WTC11 (cell line): ENCODE measurements at regions not wholly inside any gene's neighbourhood (a gene's known extent, or its start where the extent isn't known, plus 50 kb on each side); places are given as distances from the start of the nearest gene placed in this dataset.

Source experiments
- ATAC-seq: fragments of 200-7000 bp; cut with Tn5 transposase; 2 replicates; pipeline ENCODE4 v1.10.0; 2021; ENCODE audit warnings: mild to moderate bottlenecking, moderate library complexity
- CTCF ChIA-PET: fragments of 300-600 bp; sonication (Branson Sonifier 250); formaldehyde crosslinking; loops from one replicate; lab custom pipeline; 2021; ENCODE audit warnings: antibody characterized with exemption; lab: Charles Lee
- POLR2A ChIA-PET: fragments of 350-600 bp; sonication (Branson Sonifier 250); formaldehyde crosslinking; loops from one replicate; lab custom pipeline; 2021; ENCODE audit warnings: antibody characterized with exemption; lab: Charles Lee
- DNase-seq: peaks from one replicate; pipeline ENCODE4 v3.0.0; 2021; ENCODE audit warnings: low spot score
- H3K27ac Mint-ChIP-seq: 2 replicates; pipeline ENCODE4 v1.8.0; 2021; ENCODE audit warnings: mixed read lengths
- H3K27me3 Mint-ChIP-seq: 2 replicates; pipeline ENCODE4 v1.8.0; 2021; ENCODE audit warnings: low read depth, mild to moderate bottlenecking, moderate library complexity, mixed read lengths
- H3K36me3 Mint-ChIP-seq: 2 replicates; pipeline ENCODE4 v1.8.0; 2021; ENCODE audit warnings: mixed read lengths
- H3K4me1 Mint-ChIP-seq: 2 replicates; pipeline ENCODE4 v1.8.0; 2022; ENCODE audit warnings: mixed read lengths
- H3K4me3 Mint-ChIP-seq: 2 replicates; pipeline ENCODE4 v1.8.0; 2021; ENCODE audit warnings: mild to moderate bottlenecking, moderate library complexity, mixed read lengths
- H3K9me3 Mint-ChIP-seq: 2 replicates; pipeline ENCODE4 v1.8.0; 2021; ENCODE audit warnings: mixed read lengths
- CBFB ChIP-seq: sonication (generic); formaldehyde crosslinking; IDR thresholded peaks from 2 replicates; pipeline ENCODE4 v1.8.1; 2022; ENCODE audit warnings: mild to moderate bottlenecking, low read depth, missing genetic modification reagents
- CTCF ChIP-seq: fragments of 200-600 bp; IDR thresholded peaks from 2 replicates; pipeline ENCODE4 v1.8.0; 2022; ENCODE audit warnings: antibody characterized with exemption
- ETV6 ChIP-seq: sonication (generic); formaldehyde crosslinking; IDR thresholded peaks from 2 replicates; pipeline ENCODE4 v1.8.1; 2022; ENCODE audit warnings: mild to moderate bottlenecking, missing genetic modification reagents
- GRHL2 ChIP-seq: fragments of 250-450 bp; sonication (Bioruptor Pico); IDR thresholded peaks from 2 replicates; pipeline ENCODE4 v1.8.0; 2022; ENCODE audit warnings: mild to moderate bottlenecking, moderate library complexity; ENCODE audit not compliant: insufficient replicate concordance, severe bottlenecking
- GTF2I ChIP-seq: fragments of 250-450 bp; sonication (Bioruptor Pico); conservative IDR thresholded peaks from 2 replicates; pipeline ENCODE4 v1.4.0; 2021; ENCODE audit warnings: mild to moderate bottlenecking
- JAZF1 ChIP-seq: fragments of 250-450 bp; sonication (Bioruptor Pico); IDR thresholded peaks from 2 replicates; pipeline ENCODE4 v1.9.0; 2021; ENCODE audit warnings: moderate library complexity, mild to moderate bottlenecking, inconsistent platforms
- JUN ChIP-seq: sonication (generic); formaldehyde crosslinking; IDR thresholded peaks from 2 replicates; pipeline ENCODE4 v1.8.0; 2023; ENCODE audit warnings: mild to moderate bottlenecking, missing genetic modification reagents
- NR2C2 ChIP-seq: sonication (generic); formaldehyde crosslinking; IDR thresholded peaks from 2 replicates; pipeline ENCODE4 v1.8.0; 2022; ENCODE audit warnings: mild to moderate bottlenecking, missing genetic modification reagents
- PRRX2 ChIP-seq: fragments of 250-450 bp; sonication (Bioruptor Pico); IDR thresholded peaks from 2 replicates; pipeline ENCODE4 v1.8.0; 2021; ENCODE audit warnings: mild to moderate bottlenecking
- RORB ChIP-seq: fragments of 250-450 bp; sonication (Bioruptor Pico); IDR thresholded peaks from 2 replicates; pipeline ENCODE4 v1.9.0; 2021; ENCODE audit warnings: mild to moderate bottlenecking
- SOX15 ChIP-seq: fragments of 250-450 bp; sonication (Bioruptor Pico); IDR thresholded peaks from 2 replicates; pipeline ENCODE4 v1.9.0; 2021; ENCODE audit warnings: mild to moderate bottlenecking
- SP1 ChIP-seq: sonication (generic); formaldehyde crosslinking; conservative IDR thresholded peaks from 2 replicates; pipeline ENCODE4 v1.8.1; 2022; ENCODE audit warnings: missing genetic modification reagents
- TEAD4 ChIP-seq: sonication (generic); formaldehyde crosslinking; IDR thresholded peaks from 2 replicates; pipeline ENCODE4 v1.8.0; 2022; ENCODE audit warnings: mild to moderate bottlenecking, missing genetic modification reagents
- TP53 ChIP-seq: sonication (generic); formaldehyde crosslinking; IDR thresholded peaks from 2 replicates; pipeline ENCODE4 v1.8.1; 2023; ENCODE audit warnings: mild to moderate bottlenecking, missing genetic modification reagents
- USF1 ChIP-seq: sonication (generic); formaldehyde crosslinking; IDR thresholded peaks from 2 replicates; pipeline ENCODE4 v1.8.0; 2022; ENCODE audit warnings: mild to moderate bottlenecking, missing genetic modification reagents
- ZBTB21 ChIP-seq: sonication (generic); formaldehyde crosslinking; IDR thresholded peaks from 2 replicates; pipeline ENCODE4 v1.8.1; 2023; ENCODE audit warnings: mild to moderate bottlenecking, missing genetic modification reagents, borderline replicate concordance
- ZNF121 ChIP-seq: sonication (generic); formaldehyde crosslinking; IDR thresholded peaks from 2 replicates; pipeline ENCODE4 v1.8.0; 2023; ENCODE audit warnings: missing genetic modification reagents
- ZNF219 ChIP-seq: sonication (generic); formaldehyde crosslinking; IDR thresholded peaks from 2 replicates; pipeline ENCODE4 v1.8.0; 2023; ENCODE audit warnings: missing genetic modification reagents, mild to moderate bottlenecking, borderline replicate concordance
- ZNF263 ChIP-seq: sonication (generic); formaldehyde crosslinking; IDR thresholded peaks from 2 replicates; pipeline ENCODE4 v1.8.1; 2022; ENCODE audit warnings: low read depth, mild to moderate bottlenecking, moderate library complexity, missing genetic modification reagents
- ZNF423 ChIP-seq: fragments of 250-450 bp; sonication (Bioruptor Pico); IDR thresholded peaks from 2 replicates; pipeline ENCODE4 v2.1.2; 2022; ENCODE audit warnings: mild to moderate bottlenecking, moderate library complexity
- ZNF425 ChIP-seq: fragments of 250-450 bp; sonication (Bioruptor Pico); conservative IDR thresholded peaks from 2 replicates; pipeline ENCODE4 v1.9.0; 2021; ENCODE audit warnings: mild to moderate bottlenecking
- ZNF532 ChIP-seq: fragments of 250-450 bp; sonication (Bioruptor Pico); IDR thresholded peaks from 2 replicates; pipeline ENCODE4 v1.9.0; 2021; ENCODE audit warnings: mild to moderate bottlenecking, borderline replicate concordance
- ZNF671 ChIP-seq: fragments of 250-450 bp; sonication (Bioruptor Pico); IDR thresholded peaks from 2 replicates; pipeline ENCODE4 v1.8.0; 2021; ENCODE audit warnings: mild to moderate bottlenecking

- TF ChIP-seq ZNF532 (CRISPR knock-in tag) (no peak), TP53 (CRISPR knock-in tag) (no peak), GTF2I (CRISPR knock-in tag) (no peak), ZNF263 (no peak), ZNF423 (CRISPR knock-in tag) (no peak)
Observed at GRCh38 chr1:232883992-232884661, 66.3 kb upstream of the NTPCR start (continued).

- ATAC-seq (no peak), DNase-seq (no peak)
- no peak overlapping the region for H3K4me3 Mint-ChIP-seq
- H3K27ac Mint-ChIP-seq = no peak overlapping the region
- H3K36me3 Mint-ChIP-seq = no peaks in the 10 kb centered on the region
- H3K4me1 Mint-ChIP-seq = 0 out of 2 replicates have a peak, but pooled peaks cover 3% of the 10 kb centered on the region
- POLR2A ChIA-PET = no interaction called here
- CTCF ChIA-PET = no interaction called here
- no peaks in the 10 kb centered on the region for H3K9me3 Mint-ChIP-seq
- H3K27me3 Mint-ChIP-seq = peaks cover 3% of the 10 kb centered on the region; the same call in 1 of the 2 replicates
- TF ChIP-seq ZNF425 (no peak), ZNF263 (no peak), RORB (CRISPR knock-in tag) (no peak), JAZF1 (no peak), JUN (CRISPR knock-in tag) (no peak)
Observed at GRCh38 chr1:232886271-232886670, 64.1 kb upstream of the NTPCR start.

- 0 out of 2 replicates have a peak, but pooled peaks cover 3% of the 10 kb centered on the region for H3K4me1 Mint-ChIP-seq
- POLR2A ChIA-PET = interaction anchor here (0.8 kb wide), 1 partner anchor 42 kb away, joined by 3 read pairs; no protein-coding TSS in a partner anchor
- no peak overlapping the region for H3K4me3 Mint-ChIP-seq
- TF ChIP-seq JAZF1 (no peak), ZNF219 (CRISPR knock-in tag) (no peak), TEAD4 (CRISPR knock-in tag) (no peak), ZBTB21 (CRISPR knock-in tag) (no peak)
- H3K27ac Mint-ChIP-seq = no peak overlapping the region
- peaks cover 16% of the 10 kb centered on the region for H3K36me3 Mint-ChIP-seq
- H3K27me3 Mint-ChIP-seq = peaks cover 3% of the 10 kb centered on the region; the same call in 1 of the 2 replicates
- no peak for ATAC-seq
- DNase-seq = no peak
- CTCF ChIA-PET = interaction anchor here (0.7 to 2.6 kb wide), 2 partner anchors 10 to 263 kb away, joined by 3 to 6 read pairs; no protein-coding TSS in a partner anchor
- H3K9me3 Mint-ChIP-seq = peaks cover 30% of the 10 kb centered on the region
Observed at GRCh38 chr1:232890340-232890943, 60.0 kb upstream of the NTPCR start.

- H3K36me3 Mint-ChIP-seq = peaks cover 16% of the 10 kb centered on the region
- peaks cover 32% of the 10 kb centered on the region for H3K9me3 Mint-ChIP-seq
- ATAC-seq (no peak), DNase-seq (no peak)
- H3K27me3 Mint-ChIP-seq = no peaks in the 10 kb centered on the region; the same call in 1 of the 2 replicates
- ChIA-PET POLR2A (interaction anchor here (0.8 kb wide), 1 partner anchor 43 kb away, joined by 3 read pairs; no protein-coding TSS in a partner anchor), CTCF (interaction anchor here (0.7 to 2.6 kb wide), 2 partner anchors 11 to 264 kb away, joined by 3 to 6 read pairs; no protein-coding TSS in a partner anchor)
- TF ChIP-seq NR2C2 (CRISPR knock-in tag) (no peak), USF1 (CRISPR knock-in tag) (no peak), RORB (CRISPR knock-in tag) (no peak), CTCF (no peak), SP1 (CRISPR knock-in tag) (no peak), CBFB (CRISPR knock-in tag) (no peak), PRRX2 (CRISPR knock-in tag) (no peak), ZNF671 (no peak), GRHL2 (CRISPR knock-in tag) (no peak), SOX15 (CRISPR knock-in tag) (no peak), ZNF121 (CRISPR knock-in tag) (no peak), ETV6 (CRISPR knock-in tag) (no peak)
- no peak overlapping the region for H3K4me3 Mint-ChIP-seq
- peaks cover 5% of the 10 kb centered on the region for H3K4me1 Mint-ChIP-seq
- no peak overlapping the region for H3K27ac Mint-ChIP-seq
Observed at GRCh38 chr1:232891071-232891470, 59.3 kb upstream of the NTPCR start.
